GM21360 (cell line): ENCODE measurements at regions not wholly inside any gene's neighbourhood (a gene's known extent, or its start where the extent isn't known, plus 50 kb on each side); places are given as distances from the start of the nearest gene placed in this dataset.
"Not testable (repeated sequence)": the region's sequence is repeated elsewhere in the genome, so short reads cannot be mapped to it uniquely, and the experiment has no call there.

Source experiments
- ATAC-seq: cut with Tn5 transposase; IDR thresholded peaks from one replicate; pipeline ENCODE4 v1.9.1; 2021; ENCODE audit warnings: mild to moderate bottlenecking, moderate library complexity; ENCODE audit not compliant: unreplicated experiment

DNA sequence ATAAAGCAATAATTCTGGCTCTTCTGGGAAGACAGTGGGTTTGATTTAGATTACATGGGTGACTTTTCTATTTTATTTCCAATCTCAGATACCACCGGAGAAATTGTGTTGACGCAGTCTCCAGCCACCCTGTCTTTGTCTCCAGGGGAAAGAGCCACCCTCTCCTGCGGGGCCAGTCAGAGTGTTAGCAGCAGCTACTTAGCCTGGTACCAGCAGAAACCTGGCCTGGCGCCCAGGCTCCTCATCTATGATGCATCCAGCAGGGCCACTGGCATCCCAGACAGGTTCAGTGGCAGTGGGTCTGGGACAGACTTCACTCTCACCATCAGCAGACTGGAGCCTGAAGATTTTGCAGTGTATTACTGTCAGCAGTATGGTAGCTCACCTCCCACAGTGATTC, 1347.6 kb downstream of the RPIA start:
- ATAC-seq = not testable (repeated sequence)

DNA sequence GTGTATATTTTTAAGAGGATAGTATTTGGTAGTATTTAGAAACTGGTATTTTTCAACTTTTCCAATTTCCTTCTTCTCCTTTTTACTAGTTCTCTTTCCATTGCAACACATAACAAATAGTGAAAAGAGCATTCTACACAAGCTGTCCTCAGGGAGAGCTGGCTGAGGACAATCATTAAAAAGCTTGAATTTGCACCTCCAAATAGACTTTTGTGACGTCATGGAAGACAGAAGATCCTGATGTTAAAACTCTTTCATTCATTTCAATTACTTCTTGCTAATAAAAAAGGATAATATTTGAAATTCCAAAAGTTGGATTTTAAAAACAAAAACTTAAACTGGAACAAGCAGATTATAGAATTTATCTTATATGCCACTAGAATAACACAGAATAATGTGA, 1356.3 kb downstream of the RPIA start:
- not testable (repeated sequence) for ATAC-seq

DNA sequence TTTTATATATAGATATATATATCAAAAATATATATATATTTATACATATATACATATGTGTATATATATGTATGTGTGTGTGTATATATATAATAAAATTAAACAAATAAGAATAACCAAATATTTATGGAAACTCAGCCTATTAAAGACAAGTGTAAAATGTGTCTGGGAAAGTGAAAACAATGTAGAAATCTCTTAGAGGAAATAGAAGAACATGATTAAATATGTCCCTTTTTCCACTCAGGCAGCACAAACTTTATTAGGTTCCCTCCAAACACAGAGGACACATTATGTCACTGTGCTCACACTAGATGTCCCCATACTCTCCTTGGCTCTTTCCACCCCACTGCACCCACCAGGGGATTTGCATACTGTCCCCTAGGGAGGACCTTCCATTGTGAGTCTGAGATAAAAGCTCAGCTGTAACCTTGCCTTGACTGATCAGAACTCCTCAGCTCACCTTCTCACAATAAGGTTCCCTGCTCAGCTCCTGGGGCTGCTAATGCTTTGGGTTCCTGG, 1360.7 kb downstream of the RPIA start:
- not testable (repeated sequence) for ATAC-seq

GRCh38 chr2:90069290-90069894, 1377.9 kb downstream of the RPIA start:
- peak; percentile 82 for ATAC-seq

- ATAC-seq = no peak
These were observed 1384.8 kb downstream of the RPIA start for GRCh38 chr2:90076311-90076710.

DNA sequence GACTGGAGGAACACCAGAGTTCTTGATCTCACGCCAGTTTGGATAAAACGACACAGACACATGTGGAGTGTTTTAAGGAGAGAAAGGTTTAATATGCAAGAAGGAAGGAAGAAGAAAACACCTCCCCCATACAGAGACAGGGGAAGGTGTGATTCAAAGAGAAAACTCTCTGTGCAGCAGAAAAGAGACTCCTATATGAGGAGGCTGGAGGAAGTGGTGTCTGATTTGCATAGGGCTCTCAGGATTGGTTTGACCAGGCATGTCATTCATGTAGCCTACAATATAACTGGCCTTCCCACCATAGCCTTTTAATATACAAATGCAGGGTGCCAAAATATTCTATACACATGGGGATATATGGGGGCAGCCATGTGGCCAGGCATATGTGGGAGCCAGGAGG, 1386.5 kb downstream of the RPIA start:
- no peak for ATAC-seq

DNA sequence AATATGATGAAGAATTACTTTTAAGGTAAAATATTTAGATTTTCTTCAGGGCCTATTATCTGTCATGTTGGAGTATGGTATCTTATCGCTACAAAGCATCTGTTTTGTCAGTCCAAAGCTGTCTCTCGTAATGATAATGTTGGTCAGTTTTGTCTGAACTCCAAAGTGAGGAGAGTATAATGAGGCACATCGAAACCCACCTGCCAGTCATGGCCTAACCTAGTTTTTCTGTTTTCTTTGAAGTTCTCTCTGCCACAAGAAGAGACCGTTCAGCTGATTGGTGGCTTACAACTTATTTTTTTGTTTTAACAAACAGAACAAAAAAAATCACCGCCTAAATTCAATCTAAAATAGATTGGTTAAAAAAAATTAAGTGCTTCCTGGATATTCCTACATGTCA, 1387.9 kb downstream of the RPIA start:
- ATAC-seq = no peak

DNA sequence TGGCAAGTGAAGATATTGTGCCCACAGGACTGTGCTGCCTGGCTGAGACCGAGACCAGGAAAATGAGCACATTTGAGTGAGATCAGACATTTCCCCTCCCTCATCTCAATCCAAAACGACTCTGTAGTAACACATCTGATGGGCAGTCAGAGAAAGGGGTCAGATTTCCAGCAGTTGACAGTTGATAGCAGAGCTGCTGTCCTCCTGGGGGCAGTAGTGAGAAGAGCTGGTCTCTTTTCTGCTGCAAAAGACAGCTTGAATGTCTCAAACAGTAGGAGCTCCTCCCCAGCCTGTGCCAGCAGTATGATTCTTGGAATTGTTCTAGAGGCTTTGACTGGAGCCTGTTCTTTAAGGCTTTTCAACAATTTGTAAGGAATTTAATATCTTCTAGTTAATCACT, 1396.3 kb downstream of the RPIA start:
- not testable (repeated sequence) for ATAC-seq

DNA sequence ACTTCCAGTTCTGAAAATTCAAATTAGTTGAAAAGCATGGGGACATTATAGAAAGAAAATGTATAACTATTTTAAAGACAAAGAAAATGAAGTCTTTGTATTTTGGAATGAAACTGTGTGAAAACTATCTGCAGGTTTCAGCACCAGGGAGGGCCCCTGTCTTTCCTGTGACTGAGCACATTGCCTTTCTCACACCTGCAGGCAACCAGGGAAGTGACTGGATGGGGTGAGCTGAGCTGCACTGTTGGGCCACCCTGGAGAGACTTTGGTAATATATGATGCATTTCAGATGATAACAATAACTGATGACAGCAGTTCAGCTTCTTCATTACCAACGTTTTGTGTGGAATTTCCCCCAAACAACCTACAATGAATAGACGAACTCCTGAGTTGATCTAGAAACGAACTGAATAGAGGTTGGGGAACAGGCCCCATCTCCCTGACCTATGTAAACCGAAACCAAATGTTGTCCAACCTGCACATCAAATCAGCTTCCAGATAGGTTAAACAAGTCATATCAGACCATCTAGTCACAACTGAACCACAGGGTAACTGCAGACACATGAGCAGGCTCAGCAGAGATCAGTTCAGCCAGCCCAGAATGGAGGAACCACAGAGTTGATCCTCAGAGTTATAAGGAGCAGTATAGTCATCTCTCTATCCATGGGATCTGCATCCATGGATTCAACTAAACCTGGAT, 1402.2 kb downstream of the RPIA start:
- ATAC-seq = peak; percentile 77

- not testable (repeated sequence) for ATAC-seq
These were observed 1406.1 kb downstream of the RPIA start for GRCh38 chr2:90097617-90098016.

GRCh38 chr2:90105142-90105541, 1413.7 kb downstream of the RPIA start:
- not testable (repeated sequence) for ATAC-seq

DNA sequence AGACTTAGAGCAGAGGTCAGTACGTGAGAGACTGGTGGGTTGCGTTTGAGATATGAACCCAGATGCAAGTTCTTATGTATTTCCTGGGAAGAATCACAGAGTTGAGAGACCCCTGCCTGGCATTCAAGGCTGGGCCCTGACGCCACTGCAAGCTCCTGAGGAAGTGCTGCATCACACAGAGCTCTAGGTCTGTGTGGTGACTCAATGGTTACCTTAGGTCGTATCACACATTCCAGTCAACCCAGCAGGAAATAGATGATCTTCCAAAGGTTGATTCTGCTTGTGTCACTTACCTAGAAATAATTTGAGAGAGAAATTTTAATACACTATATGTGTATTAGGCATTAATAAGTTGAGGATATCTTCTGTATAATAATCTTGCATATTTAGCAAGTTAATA, 1431.9 kb downstream of the RPIA start:
- ATAC-seq = not testable (repeated sequence)

GRCh38 chr2:90139046-90139445, 1447.6 kb downstream of the RPIA start:
- ATAC-seq = not testable (repeated sequence)

DNA sequence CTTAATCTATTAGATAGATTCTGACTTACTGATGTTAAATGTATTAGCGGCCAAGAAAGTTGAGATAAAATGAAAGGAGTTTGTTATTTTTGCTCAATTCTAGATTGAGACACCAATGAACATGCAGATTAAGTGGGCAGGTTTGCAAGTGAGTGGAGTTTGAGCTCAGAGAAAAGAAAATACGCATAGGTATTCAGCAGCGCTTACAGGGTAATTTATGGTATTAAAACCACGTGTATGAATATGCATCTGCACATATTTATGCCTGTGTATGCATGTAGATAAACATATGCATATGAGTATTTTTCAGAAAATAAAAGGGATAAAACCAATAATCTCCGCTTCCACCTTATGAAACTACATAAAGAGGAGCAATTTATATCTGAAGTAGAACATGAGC, 1450.1 kb downstream of the RPIA start:
- ATAC-seq = not testable (repeated sequence)

- ATAC-seq = not testable (repeated sequence)
These were observed 1460.3 kb downstream of the RPIA start for GRCh38 chr2:90151805-90152204.

DNA sequence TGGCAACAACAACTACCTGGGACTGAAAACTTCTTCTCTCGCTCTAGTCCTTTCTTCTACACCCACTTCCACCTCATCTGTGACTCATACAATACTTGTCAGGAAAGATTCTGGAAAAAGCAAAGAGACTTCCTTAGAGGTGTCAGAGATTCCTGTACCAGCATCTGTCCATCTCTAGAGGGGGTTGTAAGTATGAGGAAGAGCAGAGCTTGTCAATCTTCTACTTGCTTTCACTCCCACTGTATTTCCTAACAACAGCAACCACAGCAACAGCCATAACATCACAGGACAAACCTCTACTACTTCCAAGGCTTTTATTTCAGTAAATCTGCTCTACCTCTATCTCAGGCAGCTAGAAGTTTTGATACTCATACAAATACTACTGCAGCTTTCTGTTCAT, 1479.5 kb downstream of the RPIA start:
- not testable (repeated sequence) for ATAC-seq

DNA sequence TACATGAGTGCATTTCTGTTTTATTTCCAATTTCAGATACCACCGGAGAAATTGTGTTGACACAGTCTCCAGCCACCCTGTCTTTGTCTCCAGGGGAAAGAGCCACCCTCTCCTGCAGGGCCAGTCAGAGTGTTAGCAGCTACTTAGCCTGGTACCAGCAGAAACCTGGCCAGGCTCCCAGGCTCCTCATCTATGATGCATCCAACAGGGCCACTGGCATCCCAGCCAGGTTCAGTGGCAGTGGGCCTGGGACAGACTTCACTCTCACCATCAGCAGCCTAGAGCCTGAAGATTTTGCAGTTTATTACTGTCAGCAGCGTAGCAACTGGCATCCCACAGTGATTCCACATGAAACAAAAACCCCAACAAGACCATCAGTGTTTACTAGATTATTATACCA, 1481.6 kb downstream of the RPIA start:
- not testable (repeated sequence) for ATAC-seq

DNA sequence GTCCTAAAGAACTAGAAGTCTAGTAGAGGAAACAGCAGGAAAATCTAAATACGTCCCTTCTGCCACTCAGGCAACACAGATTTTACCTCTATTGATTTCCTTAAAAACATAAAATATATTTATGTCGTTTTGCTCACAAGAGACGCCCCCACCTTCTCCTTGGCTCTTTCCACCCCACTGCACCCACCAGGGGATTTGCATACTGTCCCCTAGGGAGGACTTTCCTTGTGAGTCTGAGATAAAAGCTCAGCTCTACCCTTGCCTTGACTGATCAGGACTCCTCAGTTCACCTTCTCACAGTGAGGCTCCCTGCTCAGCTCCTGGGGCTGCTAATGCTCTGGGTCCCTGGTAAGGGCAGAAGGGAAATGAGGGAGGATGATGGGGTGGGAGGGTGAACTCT, 1488.1 kb downstream of the RPIA start:
- not testable (repeated sequence) for ATAC-seq

- peak; percentile 59 for ATAC-seq
These were observed 1516.1 kb downstream of the RPIA start for GRCh38 chr2:90207454-90208058.

DNA sequence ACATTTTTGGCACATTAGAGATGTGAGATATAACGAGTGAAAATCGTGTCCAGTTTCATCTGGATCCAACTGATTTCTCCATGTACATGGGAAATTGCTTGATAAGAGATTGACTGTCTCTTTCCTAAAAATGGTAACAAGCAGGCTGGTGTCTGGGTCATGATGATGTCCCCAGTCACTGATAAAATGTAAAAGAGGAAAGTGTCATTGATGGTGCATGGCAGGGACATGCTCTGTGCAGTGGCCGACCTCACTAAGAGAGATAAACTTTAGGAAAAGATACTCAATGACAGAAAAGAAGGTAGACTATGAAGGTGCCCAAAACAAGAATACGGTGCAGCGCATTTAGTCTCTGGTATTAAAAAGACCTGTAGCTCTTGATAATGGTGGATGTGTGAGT, 1517.5 kb downstream of the RPIA start:
- no peak for ATAC-seq

DNA sequence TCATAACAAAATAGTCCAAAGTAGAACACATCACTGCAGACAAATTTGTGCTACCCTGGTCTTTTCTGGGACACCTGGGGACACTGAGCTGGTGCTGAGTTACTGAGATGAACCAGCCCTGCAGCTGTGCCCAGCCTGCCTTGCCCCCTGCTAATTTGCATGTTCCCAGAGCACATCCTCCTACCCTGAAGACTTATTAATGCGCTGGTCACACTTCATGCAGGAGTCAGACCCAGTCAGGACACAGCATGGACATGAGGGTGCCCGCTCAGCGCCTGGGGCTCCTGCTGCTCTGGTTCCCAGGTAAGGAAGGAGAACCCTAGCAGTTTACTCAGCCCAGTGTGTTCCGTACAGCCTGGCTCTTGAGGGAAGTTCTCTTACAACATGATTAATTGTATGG, 1518.3 kb downstream of the RPIA start:
- no peak for ATAC-seq

GRCh38 chr2:90215880-90216279, 1524.4 kb downstream of the RPIA start:
- not testable (repeated sequence) for ATAC-seq
